H1 (cell line): ENCODE measurements at regions not wholly inside any gene's neighbourhood (a gene's known extent, or its start where the extent isn't known, plus 50 kb on each side); places are given as distances from the start of the nearest gene placed in this dataset.

Experiments used
- CTCF ChIP-seq, 3 experiments: IDR thresholded peaks; 1 replicate in 2 of 3; 2 replicates in 1 of 3; pipeline versions ENCODE4 v1.5.1 to v1.6.1; 2011; ENCODE audit warnings: low read length in 3 of 3, mild to moderate bottlenecking in 3 of 3, inconsistent platforms in 2 of 3, low read depth in 1 of 3, moderate library complexity in 1 of 3; ENCODE audit not compliant: insufficient read depth in 1 of 3; ENCODE audit errors: control extremely low read depth in 1 of 3
- SP2 ChIP-seq: IDR thresholded peaks from 2 replicates; pipeline ENCODE4 v1.6.1; 2012; ENCODE audit warnings: mild to moderate bottlenecking, low read length, inconsistent platforms
- TCF12 ChIP-seq: IDR thresholded peaks from 2 replicates; pipeline ENCODE4 v1.6.1; 2011; ENCODE audit warnings: low read depth, mild to moderate bottlenecking, low read length

GRCh38 chr15:69556344-69556743 is 103.7 kb downstream of the RPLP1 start:
- TF ChIP-seq SP2 (no peak), CTCF (IDR thresholded peaks at IDR 0.05; ENCODE audit: control extremely low read depth in 1 of 3, insufficient read depth in 1 of 3, low read depth in 1 of 3, low read length in 3 of 3) (no peak), TCF12 (no peak)
